SK-MEL-5 (cell line): ENCODE measurements at regions not wholly inside any gene's neighbourhood (a gene's known extent, or its start where the extent isn't known, plus 50 kb on each side); places are given as distances from the start of the nearest gene placed in this dataset.
"Not testable (repeated sequence)": the region's sequence is repeated elsewhere in the genome, so short reads cannot be mapped to it uniquely, and the experiment has no call there.

Experiments used
- DNase-seq: peaks from one replicate; pipeline ENCODE4 v3.0.0-alpha.2; 2016; ENCODE audit warnings: low read depth, low spot score
- in situ Hi-C: cut with HindIII; loops from 2 replicates; pipeline ENCODE4 v1.10.0; 2016; ENCODE audit warnings: low sequenced_read_pairs, high pct_unique_total_duplicates, low pct_unique_long_range_greater_than_20kb

DNA sequence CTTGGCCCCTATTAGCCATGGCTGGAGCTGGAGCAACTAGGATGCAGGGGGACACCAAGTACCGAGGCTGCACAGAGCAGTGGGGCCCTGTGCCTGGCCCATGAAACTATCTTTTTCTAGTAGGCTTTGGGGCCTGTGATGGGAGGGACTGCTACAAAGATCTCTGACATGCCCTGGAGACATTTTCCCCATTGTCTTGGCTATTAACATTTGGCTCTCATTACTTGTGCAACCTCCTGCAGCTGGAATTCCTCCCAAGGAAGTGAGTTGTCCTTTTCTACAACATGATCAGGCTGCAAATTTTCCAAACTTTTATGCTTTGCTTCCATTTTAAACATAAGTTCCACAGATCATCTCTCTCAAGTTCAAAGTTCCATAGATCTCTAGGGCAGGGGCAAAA is 174.7 kb upstream of the ANKFN1 start:
- in situ Hi-C loops, result no loop called here
- no peak for DNase-seq

DNA sequence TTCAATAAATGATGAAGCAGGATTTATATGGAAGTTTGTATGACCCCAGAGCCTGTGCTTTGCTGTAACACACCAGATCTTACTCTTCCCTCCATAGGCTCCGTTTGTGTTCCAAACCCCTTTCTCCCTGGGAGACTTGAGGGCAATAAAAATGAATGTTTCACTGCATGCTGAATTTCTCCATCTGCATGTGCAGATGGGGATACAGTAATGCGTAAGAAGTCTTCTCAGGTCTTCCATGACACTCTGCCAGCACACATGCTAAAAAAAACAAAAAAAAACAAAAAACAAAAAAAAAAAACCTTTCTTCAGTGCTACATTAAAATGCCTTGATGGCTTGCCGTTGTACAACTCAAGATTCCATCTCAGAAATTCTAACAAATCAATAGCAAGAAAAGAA is 170.2 kb upstream of the ANKFN1 start:
- DNase-seq, result no peak
- in situ Hi-C loops, result no loop called here

DNA sequence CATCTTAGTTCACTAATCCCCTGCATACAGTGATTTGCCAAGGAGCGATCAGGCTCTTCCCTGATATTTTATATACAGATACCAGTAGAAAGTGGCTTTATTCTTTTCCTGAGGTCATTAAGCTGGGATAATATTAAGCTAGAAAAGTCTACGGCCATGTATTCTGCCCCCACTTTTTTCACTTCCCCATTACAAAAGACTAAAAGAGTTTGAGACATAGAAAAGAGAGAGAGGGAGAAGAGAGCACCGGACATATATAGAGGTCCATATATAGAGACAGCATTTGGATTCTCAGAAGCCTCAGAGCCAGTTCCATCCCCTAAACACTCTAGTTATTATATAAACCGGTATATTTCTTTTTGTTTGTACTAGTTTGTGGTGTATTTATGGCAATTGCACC is 166.5 kb upstream of the ANKFN1 start:
- DNase-seq, result no peak
- in situ Hi-C loops, result no loop called here

DNA sequence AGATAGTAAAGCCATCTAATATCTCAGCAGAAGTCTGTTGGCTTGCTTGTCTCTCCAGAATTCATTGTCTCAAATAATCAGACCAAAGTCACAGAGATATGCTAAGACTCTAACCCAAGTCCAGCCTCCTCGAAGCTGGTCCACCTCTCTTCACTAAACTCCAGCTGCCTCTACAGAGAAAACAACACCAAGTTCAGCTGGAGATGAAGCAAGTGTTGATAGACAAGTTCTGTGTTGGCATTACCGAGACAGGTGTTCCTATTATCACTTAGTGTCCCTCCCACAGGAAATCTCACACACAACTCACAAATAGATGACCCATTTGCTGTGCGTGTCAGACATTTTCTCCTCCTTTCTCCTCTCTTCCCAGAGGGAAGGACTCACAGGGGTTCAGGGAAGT is 164.4 kb upstream of the ANKFN1 start:
- DNase-seq, result no peak
- in situ Hi-C loops, result no loop called here

DNA sequence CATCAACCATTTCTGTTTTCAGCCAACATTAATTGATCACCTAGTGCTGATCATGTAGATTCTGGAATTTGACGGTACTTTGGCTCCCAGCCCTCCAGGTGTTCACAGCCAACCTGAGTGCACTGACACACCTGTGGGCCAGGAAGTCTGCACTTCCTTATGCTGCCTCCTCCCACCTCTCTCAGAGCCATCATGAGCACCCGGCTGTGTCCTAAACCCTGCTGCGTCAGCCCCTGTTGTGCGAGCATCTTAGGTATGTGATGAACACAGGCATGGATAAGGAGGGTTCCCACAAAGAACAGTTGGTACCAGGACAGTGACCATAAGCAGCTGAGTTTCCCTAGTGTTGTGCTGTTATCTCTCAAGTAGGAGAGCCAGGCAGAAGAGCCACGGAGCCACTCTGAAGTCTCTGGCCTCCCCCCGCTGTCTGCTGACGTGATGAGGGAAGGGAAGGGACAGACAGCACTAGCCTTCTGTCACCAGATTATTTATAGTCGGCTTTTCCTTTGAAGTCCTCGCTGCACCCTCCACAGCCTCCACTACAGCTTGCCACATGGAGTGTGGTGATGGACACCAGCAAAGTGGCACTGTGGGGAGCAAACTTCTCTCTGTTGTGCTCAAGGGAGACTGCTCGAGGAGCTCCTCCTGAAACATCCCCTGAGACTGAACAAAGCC is 162.8 kb upstream of the ANKFN1 start:
- no peak for DNase-seq
- in situ Hi-C loops, result no loop called here

DNA sequence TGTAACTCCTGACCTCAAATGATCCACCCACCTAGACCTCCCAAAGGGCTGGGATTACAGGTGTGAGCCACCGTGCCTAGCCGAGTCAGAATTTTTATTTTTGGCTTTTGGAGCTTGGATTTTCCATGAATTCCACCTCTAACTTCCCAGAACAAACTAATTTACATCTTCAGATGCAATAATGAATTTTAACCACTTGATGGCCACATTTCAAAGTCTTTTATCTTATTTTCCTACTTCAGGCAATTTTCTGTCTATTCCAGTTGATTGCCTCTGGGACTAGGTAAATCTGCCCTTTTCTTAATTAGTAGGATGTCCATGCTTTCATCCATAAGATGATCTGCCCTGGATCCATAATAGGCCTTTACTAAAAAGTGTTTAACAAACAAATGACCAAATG is 156.4 kb upstream of the ANKFN1 start:
- DNase-seq, result peak; percentile 8
- in situ Hi-C loops, result no loop called here

DNA sequence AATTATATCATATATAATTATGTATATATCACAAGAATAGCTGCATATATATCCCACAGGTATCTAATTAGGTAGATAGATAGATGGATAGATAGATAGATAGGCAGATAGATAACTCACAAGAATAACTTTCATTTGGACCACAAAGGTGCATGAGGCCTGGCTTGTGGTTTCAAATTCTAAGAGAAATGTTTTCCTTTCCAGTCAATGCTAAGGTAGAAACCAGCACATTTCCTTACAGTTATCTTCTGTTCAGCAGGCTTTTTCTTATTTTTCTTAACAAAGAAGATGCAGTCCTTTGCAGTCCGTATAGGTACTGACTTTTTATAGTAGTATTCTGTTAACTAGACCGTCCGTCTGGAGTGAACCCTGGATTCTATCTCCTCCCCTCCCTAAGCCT is 152.9 kb upstream of the ANKFN1 start:
- no peak for DNase-seq
- in situ Hi-C loops, result no loop called here

DNA sequence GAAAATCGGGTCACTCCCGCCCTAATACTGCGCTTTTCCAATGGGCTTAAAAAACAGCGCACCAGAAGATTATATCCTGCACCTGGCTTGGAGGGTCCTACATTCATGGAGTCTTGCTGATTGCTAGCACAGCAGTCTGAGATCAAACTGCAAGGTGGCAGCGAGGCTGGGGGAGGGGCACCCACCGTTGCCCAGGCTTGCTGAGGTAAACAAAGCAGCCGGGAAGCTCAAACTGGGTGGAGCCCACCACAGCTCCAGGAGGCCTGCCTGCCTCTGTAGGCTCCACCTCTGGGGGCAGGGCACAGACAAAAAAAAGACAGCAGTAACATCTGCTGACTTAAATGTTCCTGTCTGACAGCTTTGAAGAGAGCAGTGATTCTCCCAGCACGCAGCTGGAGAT is 150.6 kb upstream of the ANKFN1 start:
- DNase-seq, in situ Hi-C loops: not testable (repeated sequence)

DNA sequence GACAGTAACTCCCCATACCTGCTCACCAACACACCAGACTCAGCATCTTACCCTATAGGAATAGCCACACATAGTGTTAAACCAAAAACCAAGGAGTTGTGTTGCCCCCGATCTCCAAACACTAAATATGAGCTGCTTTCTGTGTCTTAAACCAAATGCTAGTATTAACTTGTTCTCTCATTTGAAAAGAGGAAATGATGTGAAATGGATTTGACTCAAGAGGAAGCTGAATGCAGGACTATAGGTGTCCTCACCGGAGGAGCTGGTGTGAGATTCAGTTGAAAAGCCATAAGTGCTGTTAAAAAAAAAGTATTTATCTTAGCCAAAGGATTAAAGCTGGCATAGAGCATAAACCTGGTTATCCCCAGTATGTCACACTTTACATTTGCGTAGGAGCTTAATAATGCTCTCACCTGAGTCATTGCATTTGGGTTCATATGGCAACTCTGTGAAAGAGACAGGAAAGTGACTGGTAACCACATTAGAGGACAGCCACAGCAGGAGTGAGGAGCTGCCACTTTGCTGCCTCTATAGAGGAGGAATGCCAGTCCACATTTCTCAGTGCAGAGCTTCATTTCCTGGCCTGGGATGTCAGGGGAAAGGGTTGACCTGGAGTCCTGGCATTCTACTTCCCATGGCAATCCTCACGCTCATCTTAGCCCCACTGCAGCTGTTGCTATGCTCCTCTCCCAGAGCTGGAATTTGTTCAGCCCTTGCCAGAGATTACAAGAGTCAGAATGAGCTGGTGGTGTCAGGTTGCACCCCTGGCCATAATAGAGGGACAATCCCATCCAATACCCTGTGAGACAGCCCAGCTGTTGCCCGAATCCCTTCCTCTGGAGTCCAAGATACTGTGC is 143.3 kb upstream of the ANKFN1 start:
- no peak for DNase-seq
- in situ Hi-C loops, result no loop called here

DNA sequence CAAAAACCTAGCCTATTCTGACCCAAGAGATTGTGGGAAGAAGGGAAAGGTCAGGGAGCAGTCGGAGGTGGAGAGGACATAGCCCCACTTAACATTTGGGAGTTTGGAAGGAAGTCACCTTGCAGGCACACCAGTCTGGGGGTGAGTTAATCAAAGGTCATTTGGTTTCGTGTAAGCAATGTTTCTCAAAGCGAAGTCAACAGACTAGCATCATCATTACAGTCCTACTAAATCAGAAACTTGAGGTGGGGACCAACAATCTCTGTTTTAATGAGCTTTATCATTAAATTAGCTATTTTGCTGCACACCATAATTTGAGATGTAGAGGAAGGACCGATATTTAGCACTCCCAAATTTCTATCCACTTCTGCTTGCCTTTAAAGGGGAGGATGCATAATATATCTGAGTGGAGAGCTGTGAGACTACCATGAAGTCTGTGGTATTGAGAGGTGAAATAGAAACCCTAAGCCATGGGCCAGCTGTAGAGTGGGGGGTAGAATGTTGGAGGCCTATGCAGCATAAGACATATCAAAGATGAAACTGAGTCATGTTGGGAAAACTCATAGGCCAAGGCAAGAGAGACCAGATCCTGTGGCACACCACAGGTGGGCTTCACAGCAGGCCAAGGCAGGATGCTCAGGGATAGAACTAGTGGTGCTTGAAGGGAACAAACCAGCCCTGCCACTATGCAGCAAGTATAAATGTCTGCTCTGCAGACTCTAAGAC is 141.7 kb upstream of the ANKFN1 start:
- no peak for DNase-seq
- in situ Hi-C loops, result no loop called here

DNA sequence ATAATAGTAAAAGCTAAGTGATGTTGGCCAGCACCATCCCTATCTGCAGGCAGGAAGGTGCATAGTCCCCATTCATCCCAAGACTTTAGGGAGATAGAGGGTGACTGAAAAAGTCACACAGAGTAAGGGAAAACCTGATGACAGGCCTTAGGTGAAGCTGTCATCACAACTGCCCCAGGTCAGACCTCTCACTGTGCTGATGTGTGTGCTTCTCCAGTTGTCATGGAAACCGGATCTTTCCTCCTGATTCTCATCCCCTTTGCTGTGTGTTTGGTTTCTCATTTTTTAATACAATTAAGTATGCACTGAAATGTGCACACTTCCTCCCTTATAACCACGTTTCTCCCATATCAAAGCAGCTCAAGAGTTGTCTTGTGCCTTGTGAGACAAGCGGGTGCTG is 135.1 kb upstream of the ANKFN1 start:
- no peak for DNase-seq
- in situ Hi-C loops, result no loop called here

DNA sequence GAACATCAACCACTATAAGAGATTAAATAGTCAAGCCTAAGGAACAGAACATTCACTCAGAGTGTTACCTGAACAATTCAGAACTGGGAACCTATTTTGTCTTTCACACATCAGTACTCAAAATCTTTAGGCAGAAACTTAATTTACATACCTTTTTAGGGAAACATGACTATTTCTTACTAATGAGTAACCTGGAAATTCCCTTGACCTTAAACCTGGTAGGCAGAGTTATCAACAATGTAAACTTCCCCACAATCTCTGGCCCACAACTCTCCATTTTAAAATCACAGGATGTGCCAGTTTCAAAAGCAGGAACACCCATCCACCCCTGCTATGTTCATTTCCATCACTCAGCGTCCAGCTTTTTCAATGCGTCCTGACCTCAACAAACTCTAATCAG is 132.9 kb upstream of the ANKFN1 start:
- in situ Hi-C loops, result no loop called here
- no peak for DNase-seq

DNA sequence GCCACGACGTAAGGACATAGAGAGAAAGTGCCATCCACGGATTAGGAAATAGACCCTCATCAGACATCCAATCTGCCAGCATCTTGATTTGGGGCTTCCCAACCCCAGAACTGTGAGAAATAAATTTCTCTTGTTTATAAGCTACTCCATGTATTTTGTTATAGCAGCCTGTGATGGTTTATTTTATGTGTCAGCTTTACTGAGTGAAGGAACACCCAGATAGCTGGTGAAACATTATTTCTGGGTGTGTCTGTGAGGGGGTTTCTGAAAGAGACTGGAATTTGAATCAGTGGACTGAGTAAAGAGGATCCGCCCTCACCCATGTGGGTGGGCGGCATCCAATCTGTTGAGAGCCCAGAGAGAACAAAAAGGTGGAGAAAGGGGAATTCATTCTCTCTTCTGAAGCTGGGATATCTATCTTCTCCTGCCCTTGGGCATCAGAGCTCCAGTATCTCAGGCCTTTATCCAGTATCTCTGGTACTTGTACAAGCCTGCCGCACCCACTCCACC is 131.5 kb upstream of the ANKFN1 start:
- DNase-seq, result no peak
- in situ Hi-C loops, result no loop called here

DNA sequence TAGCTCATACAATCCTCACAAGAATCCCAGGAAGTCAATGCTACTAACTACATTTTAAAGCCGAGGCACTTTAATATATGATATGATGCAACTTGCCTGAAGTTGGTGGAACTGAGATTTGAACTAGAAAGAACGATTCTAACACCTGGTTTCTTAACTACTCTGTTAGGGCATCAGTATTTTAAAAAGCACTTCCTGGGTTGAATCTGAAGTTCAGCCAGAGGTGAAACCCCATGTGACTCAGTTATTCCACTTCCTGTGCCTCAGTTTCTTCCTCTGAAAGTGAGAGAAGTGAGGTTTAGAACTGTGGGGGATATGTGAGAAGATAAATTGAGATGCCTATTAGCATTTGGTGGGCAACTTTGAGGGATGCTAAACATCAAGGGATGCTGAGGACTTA is 129.4 kb upstream of the ANKFN1 start:
- in situ Hi-C loops, result no loop called here
- no peak for DNase-seq

DNA sequence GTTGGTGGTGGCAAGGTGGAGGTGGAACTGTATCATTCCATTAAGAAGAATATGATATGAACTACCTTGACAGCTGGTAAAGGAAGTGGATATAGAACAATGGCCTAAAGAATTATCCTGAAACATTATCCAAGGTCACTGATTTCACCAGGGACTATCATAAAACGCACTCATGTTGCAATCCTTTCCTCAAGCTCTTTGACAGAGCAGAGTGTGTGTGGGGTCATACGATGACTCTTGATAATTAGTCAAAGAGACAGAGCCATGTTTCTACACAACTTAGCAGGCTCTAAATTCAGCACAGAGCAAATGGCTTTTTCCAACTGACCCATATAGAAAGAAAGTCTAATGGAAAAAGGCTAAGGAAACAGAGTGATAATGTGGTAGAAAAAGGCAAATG is 126.4 kb upstream of the ANKFN1 start:
- in situ Hi-C loops, result no loop called here
- DNase-seq, result no peak

DNA sequence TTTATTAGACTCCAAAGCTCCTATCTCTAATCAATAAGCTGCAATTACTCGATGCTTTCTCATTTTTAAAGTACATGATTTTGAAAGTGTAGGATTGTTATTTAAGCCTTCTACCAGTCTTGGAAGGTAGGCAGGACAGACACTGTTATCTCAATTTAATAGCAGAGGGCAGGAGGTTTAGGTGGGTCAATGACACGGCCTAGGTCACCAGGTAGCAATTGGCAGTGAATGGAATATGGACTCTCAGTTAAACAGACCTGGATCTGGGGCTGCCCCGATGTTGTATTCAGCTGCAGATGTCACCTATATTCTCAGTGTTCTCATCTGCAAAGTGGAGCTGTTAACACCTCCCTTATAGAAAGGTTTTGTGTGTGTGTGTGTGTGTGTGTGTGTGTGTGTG is 124.4 kb upstream of the ANKFN1 start:
- DNase-seq, result no peak
- in situ Hi-C loops, result no loop called here

DNA sequence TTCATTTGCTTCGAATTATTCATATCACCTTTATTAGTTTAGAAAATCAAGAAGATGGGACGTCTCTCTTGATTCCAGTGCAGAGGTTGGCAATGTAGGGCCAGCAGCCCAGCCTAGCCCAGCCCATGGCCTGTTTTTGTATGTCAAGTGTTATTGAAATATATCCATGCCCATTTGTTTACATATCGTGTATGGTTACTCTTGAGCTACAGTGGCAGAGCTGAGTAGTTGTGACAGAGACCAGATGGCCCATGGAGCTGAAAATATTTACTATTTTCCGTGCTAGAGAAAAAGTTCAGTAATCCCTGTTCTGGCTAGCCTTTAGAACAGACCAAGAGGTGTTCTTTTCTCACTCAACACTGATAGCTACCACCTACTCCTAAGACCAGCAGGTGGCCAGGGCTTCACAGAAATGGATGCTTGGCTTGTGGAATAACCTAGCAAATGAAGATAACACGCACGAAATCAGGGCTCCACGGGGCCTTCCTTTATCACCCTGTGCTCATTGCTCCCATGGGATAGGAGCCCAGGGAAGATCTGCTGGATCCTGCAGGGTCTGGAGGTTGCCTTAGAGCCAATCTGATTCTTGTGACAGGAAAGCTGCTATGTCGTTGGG is 123.2 kb upstream of the ANKFN1 start:
- DNase-seq, result no peak
- in situ Hi-C loops, result no loop called here

DNA sequence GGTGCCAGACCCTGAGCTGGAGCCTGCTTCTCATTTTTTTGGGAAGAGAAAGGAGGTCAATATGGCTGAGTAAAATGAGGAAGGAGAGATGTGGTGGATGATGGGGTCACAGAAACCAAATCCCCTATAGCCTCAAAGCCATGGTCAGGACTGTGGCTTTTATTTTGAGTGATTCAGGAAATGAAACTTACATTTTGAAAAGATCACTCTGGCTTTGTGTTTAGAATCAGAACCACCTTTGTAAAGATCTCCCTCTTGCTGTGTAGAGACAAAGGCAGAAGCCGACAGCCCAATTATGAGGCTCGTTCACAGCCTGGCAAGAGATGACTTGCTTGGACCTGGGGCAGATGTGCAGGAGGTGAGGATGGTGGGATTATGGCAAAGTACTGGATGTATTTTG is 121.6 kb upstream of the ANKFN1 start:
- in situ Hi-C loops, result no loop called here
- DNase-seq, result no peak
